ENCODE measurements at regions not wholly inside any gene's neighbourhood (a gene's known extent, or its start where the extent isn't known, plus 50 kb on each side); places are given as distances from the start of the nearest gene placed in this dataset.

GRCh38 chr6:3597500-3598064 is 140.7 kb upstream of the SLC22A23 start:
- Histone ChIP-seq H3K27ac (replicated peaks; ENCODE audit: low read length) (no peak overlapping the region), H3K9me3 (replicated peaks in 1 of 2; ENCODE audit: control insufficient read depth in 2 of 2, insufficient read depth in 1 of 2, low read depth in 1 of 2, low read length in 2 of 2) (peaks cover 0 to 10% of the 10 kb centered on the region in 2 donors), H2BK5ac (ENCODE audit: low read length) (no peak overlapping the region), H3K4me1 (ENCODE audit: control insufficient read depth in 2 of 2, insufficient read depth in 1 of 2, low read depth in 1 of 2, low read length in 2 of 2) (no peaks in the 10 kb centered on the region), H2AK5ac (ENCODE audit: low read depth, low read length) (no peak overlapping the region), H3K36me3 (replicated peaks in 1 of 2; ENCODE audit: control insufficient read depth in 2 of 2, insufficient read depth in 2 of 2, low read length in 2 of 2) (no peaks in the 10 kb centered on the region), H3K9ac (ENCODE audit: low read depth, low read length, poor library complexity) (no peak overlapping the region), H3K4me3 (ENCODE audit: low read length in 2 of 2) (no peak overlapping the region), H4K91ac (ENCODE audit: low read depth, low read length, poor library complexity) (no peak overlapping the region), H3K79me1 (ENCODE audit: low read depth, low read length) (no peaks in the 10 kb centered on the region), H3K14ac (ENCODE audit: low read length) (no peak overlapping the region), H2AFZ (ENCODE audit: low read length) (no peak overlapping the region), H2BK12ac (ENCODE audit: low read length) (no peak overlapping the region), H3K4ac (ENCODE audit: low read length) (no peak overlapping the region), H4K8ac (ENCODE audit: low read depth, low read length) (no peak overlapping the region), H2BK15ac (ENCODE audit: low read length) (no peak overlapping the region), H3K23ac (ENCODE audit: low read depth, low read length, poor library complexity) (no peak overlapping the region), H3K4me2 (ENCODE audit: insufficient read depth, low read length, poor library complexity, severe bottlenecking) (no peak overlapping the region), H3K18ac (ENCODE audit: low read length) (no peak overlapping the region), H2BK120ac (ENCODE audit: low read depth, low read length) (no peak overlapping the region), H3K27me3 (ENCODE audit: control insufficient read depth in 3 of 3, insufficient read depth in 3 of 3, low read depth in 1 of 3, low read length in 3 of 3) (no peaks in the 10 kb centered on the region)
- DNase-seq (ENCODE audit: low spot score): no peak
- no CpG with 5 or more reads among the region's 4 CpGs for WGBS, 2 donors (ENCODE audit: extremely low coverage in 2 of 2, insufficient read length in 2 of 2, insufficient replicate concordance in 1 of 2)

GRCh38 chr6:3596766-3597165 is 139.9 kb upstream of the SLC22A23 start:
- no peak overlapping the region for H3K23ac ChIP-seq (ENCODE audit: low read depth, low read length, poor library complexity)

GRCh38 chr6:3594201-3594600 is 137.4 kb upstream of the SLC22A23 start:
- no peak overlapping the region for H3K18ac ChIP-seq (ENCODE audit: low read length)
- H3K4me2 ChIP-seq (ENCODE audit: insufficient read depth, low read length, poor library complexity, severe bottlenecking): no peak overlapping the region
- H3K14ac ChIP-seq (ENCODE audit: low read length): no peak overlapping the region
- no peak overlapping the region for H4K91ac ChIP-seq (ENCODE audit: low read depth, low read length, poor library complexity)
- no peak overlapping the region for H2BK120ac ChIP-seq (ENCODE audit: low read depth, low read length)
- no peaks in the 10 kb centered on the region for H3K79me1 ChIP-seq (ENCODE audit: low read depth, low read length)
- no peak for DNase-seq (ENCODE audit: low spot score)
- no peak overlapping the region for H4K8ac ChIP-seq (ENCODE audit: low read depth, low read length)
- H2BK5ac ChIP-seq (ENCODE audit: low read length): no peak overlapping the region
- H3K36me3 ChIP-seq (replicated peaks in 1 of 2; ENCODE audit: control insufficient read depth in 2 of 2, insufficient read depth in 2 of 2, low read length in 2 of 2): no peaks in the 10 kb centered on the region
- H3K4me3 ChIP-seq (ENCODE audit: low read length in 2 of 2): no peak overlapping the region
- no peak overlapping the region for H3K27ac ChIP-seq (replicated peaks; ENCODE audit: low read length)
- H3K4ac ChIP-seq (ENCODE audit: low read length): no peak overlapping the region
- no peaks in the 10 kb centered on the region for H3K9me3 ChIP-seq (replicated peaks in 1 of 2; ENCODE audit: control insufficient read depth in 2 of 2, insufficient read depth in 1 of 2, low read depth in 1 of 2, low read length in 2 of 2)
- H3K4me1 ChIP-seq (ENCODE audit: control insufficient read depth in 2 of 2, insufficient read depth in 1 of 2, low read depth in 1 of 2, low read length in 2 of 2): no peaks in the 10 kb centered on the region
- no peaks in the 10 kb centered on the region for H3K27me3 ChIP-seq (ENCODE audit: control insufficient read depth in 3 of 3, insufficient read depth in 3 of 3, low read depth in 1 of 3, low read length in 3 of 3)
- no peak overlapping the region for H2AK5ac ChIP-seq (ENCODE audit: low read depth, low read length)
- no peak overlapping the region for H2BK12ac ChIP-seq (ENCODE audit: low read length)
- no CpG with 5 or more reads among the region's 2 CpGs for WGBS, 2 donors (ENCODE audit: extremely low coverage in 2 of 2, insufficient read length in 2 of 2, insufficient replicate concordance in 1 of 2)
- no peak overlapping the region for H3K23ac ChIP-seq (ENCODE audit: low read depth, low read length, poor library complexity)
- no peak overlapping the region for H3K9ac ChIP-seq (ENCODE audit: low read depth, low read length, poor library complexity)
- no peak overlapping the region for H2BK15ac ChIP-seq (ENCODE audit: low read length)
- no peak overlapping the region for H2AFZ ChIP-seq (ENCODE audit: low read length)

More at GRCh38 chr6:3596766-3597165, 139.9 kb upstream of the SLC22A23 start:
- no peak overlapping the region for H3K14ac ChIP-seq (ENCODE audit: low read length)
- no peak overlapping the region for H2AK5ac ChIP-seq (ENCODE audit: low read depth, low read length)
- no peak overlapping the region for H2BK120ac ChIP-seq (ENCODE audit: low read depth, low read length)
- DNase-seq (ENCODE audit: low spot score): no peak
- H2BK12ac ChIP-seq (ENCODE audit: low read length): no peak overlapping the region
- no peaks in the 10 kb centered on the region for H3K36me3 ChIP-seq (replicated peaks in 1 of 2; ENCODE audit: control insufficient read depth in 2 of 2, insufficient read depth in 2 of 2, low read length in 2 of 2)
- no peaks in the 10 kb centered on the region for H3K4me1 ChIP-seq (ENCODE audit: control insufficient read depth in 2 of 2, insufficient read depth in 1 of 2, low read depth in 1 of 2, low read length in 2 of 2)
- no peaks in the 10 kb centered on the region for H3K27me3 ChIP-seq (ENCODE audit: control insufficient read depth in 3 of 3, insufficient read depth in 3 of 3, low read depth in 1 of 3, low read length in 3 of 3)
- H3K9me3 ChIP-seq (replicated peaks in 1 of 2; ENCODE audit: control insufficient read depth in 2 of 2, insufficient read depth in 1 of 2, low read depth in 1 of 2, low read length in 2 of 2): peaks cover 0 to 6% of the 10 kb centered on the region in 2 donors
- no peak overlapping the region for H4K91ac ChIP-seq (ENCODE audit: low read depth, low read length, poor library complexity)
- no peak overlapping the region for H3K27ac ChIP-seq (replicated peaks; ENCODE audit: low read length)
- H3K18ac ChIP-seq (ENCODE audit: low read length): no peak overlapping the region
- H3K79me1 ChIP-seq (ENCODE audit: low read depth, low read length): no peaks in the 10 kb centered on the region
- no peak overlapping the region for H2AFZ ChIP-seq (ENCODE audit: low read length)
- H4K8ac ChIP-seq (ENCODE audit: low read depth, low read length): no peak overlapping the region
- H2BK15ac ChIP-seq (ENCODE audit: low read length): no peak overlapping the region
- H3K4ac ChIP-seq (ENCODE audit: low read length): no peak overlapping the region
- H3K4me2 ChIP-seq (ENCODE audit: insufficient read depth, low read length, poor library complexity, severe bottlenecking): no peak overlapping the region
- no CpG with 5 or more reads among the region's 6 CpGs for WGBS, 2 donors (ENCODE audit: extremely low coverage in 2 of 2, insufficient read length in 2 of 2, insufficient replicate concordance in 1 of 2)
- H3K4me3 ChIP-seq (ENCODE audit: low read length in 2 of 2): no peak overlapping the region
- no peak overlapping the region for H2BK5ac ChIP-seq (ENCODE audit: low read length)
- no peak overlapping the region for H3K9ac ChIP-seq (ENCODE audit: low read depth, low read length, poor library complexity)

- H4K91ac ChIP-seq (ENCODE audit: low read depth, low read length, poor library complexity): no peak overlapping the region
- H3K4me3 ChIP-seq (ENCODE audit: low read length in 2 of 2): no peak overlapping the region
- no peak overlapping the region for H2BK12ac ChIP-seq (ENCODE audit: low read length)
- no peak overlapping the region for H2AFZ ChIP-seq (ENCODE audit: low read length)
- no peak overlapping the region for H2BK120ac ChIP-seq (ENCODE audit: low read depth, low read length)
- H3K27me3 ChIP-seq (ENCODE audit: control insufficient read depth in 3 of 3, insufficient read depth in 3 of 3, low read depth in 1 of 3, low read length in 3 of 3): no peaks in the 10 kb centered on the region
- no peaks in the 10 kb centered on the region for H3K4me1 ChIP-seq (ENCODE audit: control insufficient read depth in 2 of 2, insufficient read depth in 1 of 2, low read depth in 1 of 2, low read length in 2 of 2)
- H2AK5ac ChIP-seq (ENCODE audit: low read depth, low read length): no peak overlapping the region
- no CpG with 5 or more reads among the region's 6 CpGs for WGBS, 2 donors (ENCODE audit: extremely low coverage in 2 of 2, insufficient read length in 2 of 2, insufficient replicate concordance in 1 of 2)
- no peaks in the 10 kb centered on the region for H3K9me3 ChIP-seq (replicated peaks in 1 of 2; ENCODE audit: control insufficient read depth in 2 of 2, insufficient read depth in 1 of 2, low read depth in 1 of 2, low read length in 2 of 2)
- H3K4me2 ChIP-seq (ENCODE audit: insufficient read depth, low read length, poor library complexity, severe bottlenecking): no peak overlapping the region
- H3K4ac ChIP-seq (ENCODE audit: low read length): no peak overlapping the region
- no peak overlapping the region for H2BK15ac ChIP-seq (ENCODE audit: low read length)
- no peak overlapping the region for H2BK5ac ChIP-seq (ENCODE audit: low read length)
- H3K27ac ChIP-seq (replicated peaks; ENCODE audit: low read length): no peak overlapping the region
- no peak overlapping the region for H3K23ac ChIP-seq (ENCODE audit: low read depth, low read length, poor library complexity)
- DNase-seq (ENCODE audit: low spot score): no peak
- H3K79me1 ChIP-seq (ENCODE audit: low read depth, low read length): no peaks in the 10 kb centered on the region
- H3K14ac ChIP-seq (ENCODE audit: low read length): no peak overlapping the region
- no peak overlapping the region for H3K18ac ChIP-seq (ENCODE audit: low read length)
- H3K36me3 ChIP-seq (replicated peaks in 1 of 2; ENCODE audit: control insufficient read depth in 2 of 2, insufficient read depth in 2 of 2, low read length in 2 of 2): no peaks in the 10 kb centered on the region
- no peak overlapping the region for H4K8ac ChIP-seq (ENCODE audit: low read depth, low read length)
- H3K9ac ChIP-seq (ENCODE audit: low read depth, low read length, poor library complexity): no peak overlapping the region
Measured at GRCh38 chr6:3593161-3593560, 136.3 kb upstream of the SLC22A23 start.

All from neuronal stem cell (in vitro differentiated cells).